ENCODE measurements at regions not wholly inside any gene's neighbourhood (a gene's known extent, or its start where the extent isn't known, plus 50 kb on each side); places are given as distances from the start of the nearest gene placed in this dataset.

- ChIA-PET CTCF (ENCODE audit: partially characterized antibody) (interaction anchor here (0.6 to 0.7 kb wide), 6 partner anchors 51 to 1345 kb away, joined by 3 read pairs; no protein-coding TSS in a partner anchor), POLR2A (ENCODE audit: partially characterized antibody) (no interaction called here)
- Histone ChIP-seq H3K4ac (replicated peaks; ENCODE audit: insufficient read length, low read depth, low read length) (no peak overlapping the region), H2AFZ (ENCODE audit: low read length) (no peak overlapping the region), H3K14ac (ENCODE audit: insufficient read length) (no peak overlapping the region), H4K5ac (ENCODE audit: insufficient read length, low read depth, low read length) (no peak overlapping the region), H3K36me3 (ENCODE audit: control insufficient read depth in 2 of 4, insufficient read depth in 4 of 4, low read length in 3 of 4) (no peaks in the 10 kb centered on the region), H4K91ac (replicated peaks; ENCODE audit: insufficient read length, low read length) (no peak overlapping the region), H3K4me1 (replicated peaks in 1 of 4; ENCODE audit: control insufficient read depth in 3 of 4, insufficient read depth in 4 of 4, low read length in 3 of 4) (peaks cover 0 to 6% (median 2%) of the 10 kb centered on the region in 4 experiments; a peak in 4 of 7 replicates), H3K4me2 (ENCODE audit: insufficient read depth in 1 of 2, low read depth in 2 of 2, low read length in 2 of 2) (no peak overlapping the region), H3K27ac (ENCODE audit: low read depth, low read length) (no peak overlapping the region), H3K56ac (replicated peaks; ENCODE audit: insufficient read length, low read depth, low read length) (no peak overlapping the region), H3K4me3 (ENCODE audit: extremely low read depth in 1 of 4, insufficient read depth in 2 of 4, low read depth in 3 of 4, low read length in 4 of 4) (no peak overlapping the region), H3K79me2 (ENCODE audit: control insufficient read depth in 1 of 2, insufficient read depth in 2 of 2, low read length in 2 of 2) (no peaks in the 10 kb centered on the region), H2BK12ac (ENCODE audit: low read depth, low read length) (no peak overlapping the region), H4K20me1 (replicated peaks in 1 of 2; ENCODE audit: control insufficient read depth in 1 of 2, insufficient read depth in 2 of 2, low read length in 2 of 2) (no peaks in the 10 kb centered on the region), H2AK5ac (ENCODE audit: low read depth, low read length) (no peak overlapping the region), H2BK20ac (ENCODE audit: low read length) (no peak overlapping the region), H3K9me3 (ENCODE audit: insufficient read depth in 2 of 2, low read depth in 1 of 2, low read length in 1 of 2) (no peaks in the 10 kb centered on the region), H3K9ac (replicated peaks in 1 of 4; ENCODE audit: extremely low read depth in 1 of 4, low read depth in 3 of 4, low read length in 3 of 4) (no peak overlapping the region), H2BK5ac (ENCODE audit: low read depth, low read length) (no peak overlapping the region), H3K18ac (ENCODE audit: extremely low read depth, low read length) (no peak overlapping the region), H2BK120ac (replicated peaks; ENCODE audit: low read depth, low read length) (no peak overlapping the region), H3K79me1 (ENCODE audit: low read depth, low read length) (no peaks in the 10 kb centered on the region), H2BK15ac (ENCODE audit: low read length) (no peak overlapping the region), H3K23me2 (ENCODE audit: low read depth, low read length) (no peaks in the 10 kb centered on the region; the same call in 1 of the 2 replicates), H3K23ac (ENCODE audit: insufficient read length) (no peak overlapping the region), H4K8ac (ENCODE audit: extremely low read depth, insufficient read depth, low read length) (no peak overlapping the region), H3K27me3 (replicated peaks in 1 of 4; ENCODE audit: control insufficient read depth in 3 of 4, extremely low read depth in 1 of 4, insufficient read depth in 3 of 4, low read length in 3 of 4) (no peaks in the 10 kb centered on the region; a peak in 1 of 7 replicates)
- WGBS, 2 experiments (ENCODE audit: extremely low coverage in 1 of 2, insufficient coverage in 1 of 2, insufficient read length in 1 of 2, insufficient replicate concordance in 2 of 2, low coverage in 1 of 2, low lambda C conversion rate in 2 of 2, missing lambda C conversion rate in 1 of 2): 95% methylated on average over 4 of the region's 4 CpGs; no CpG with 5 or more reads in 1 of the 2 experiments
- DNase-seq (ENCODE audit: low read depth in 1 of 2, low spot score in 2 of 2) (no peak), FAIRE-seq (no peak)
- TF ChIP-seq CTBP2 (IDR thresholded peaks at IDR 0.05; ENCODE audit: borderline replicate concordance, insufficient read depth, insufficient read length, low read length): no peak
- TF ChIP-seq RBBP5 (IDR thresholded peaks at IDR 0.05; ENCODE audit: borderline replicate concordance, low read depth, low read length): no peak
- no peak for TF ChIP-seq KDM4A (IDR thresholded peaks at IDR 0.05; ENCODE audit: low read depth, low read length, severe bottlenecking)
- no peak for TF ChIP-seq TAF1 (IDR thresholded peaks at IDR 0.05; ENCODE audit: low read depth, low read length)
- no peak for TF ChIP-seq KDM1A (IDR thresholded peaks at IDR 0.05; ENCODE audit: borderline replicate concordance, low read length)
- no peak for TF ChIP-seq RXRA (IDR thresholded peaks at IDR 0.05; ENCODE audit: insufficient read depth, low read depth, low read length)
- TF ChIP-seq CBX5 (IDR thresholded peaks at IDR 0.05; ENCODE audit: low read depth, low read length): no peak
- TF ChIP-seq GABPA (IDR thresholded peaks at IDR 0.05; ENCODE audit: borderline replicate concordance, insufficient read depth, low read length): no peak
- no peak for TF ChIP-seq CREB1 (IDR thresholded peaks at IDR 0.05)
- TF ChIP-seq TAF7 (optimal IDR thresholded peaks at IDR 0.05; ENCODE audit: borderline replicate concordance, low read depth, low read length): no peak
- no peak for TF ChIP-seq CEBPB (IDR thresholded peaks at IDR 0.05; ENCODE audit: low read depth, low read length)
- no peak for TF ChIP-seq ASH2L (IDR thresholded peaks at IDR 0.05; ENCODE audit: low read length)
- no peak for TF ChIP-seq TEAD4 (IDR thresholded peaks at IDR 0.05; ENCODE audit: low read depth, low read length)
Observed at GRCh38 chr2:60370814-60371213, 182.6 kb downstream of the BCL11A start.
